Sigmoid colon (tissue), 6 donors: ENCODE measurements at regions not wholly inside any gene's neighbourhood (a gene's known extent, or its start where the extent isn't known, plus 50 kb on each side); places are given as distances from the start of the nearest gene placed in this dataset.

Source experiments
- DNase-seq: peaks from one replicate; pipeline ENCODE4 v3.0.0-alpha.2; 2019
- H3K27ac ChIP-seq, 4 donors: fragments of 200-600 bp; sonication (generic); one replicate each; pipeline ENCODE4 v1.5.1; 2016 to 2019; ENCODE audit warnings: mild to moderate bottlenecking in 1 of 4
- H3K27me3 ChIP-seq, 3 donors: fragments of 200-600 bp; sonication (generic); one replicate each; pipeline ENCODE4 v1.5.1; 2019; ENCODE audit warnings: mild to moderate bottlenecking in 1 of 3
- H3K36me3 ChIP-seq, 4 donors: fragments of 200-600 bp; sonication (generic); one replicate each; pipeline ENCODE4 v1.5.1; 2016 to 2019
- H3K4me1 ChIP-seq, 4 donors: fragments of 200-600 bp; sonication (generic); one replicate each; pipeline ENCODE4 v1.5.1; 2017 to 2019
- H3K4me3 ChIP-seq, 4 donors: fragments of 200-600 bp; sonication (generic); one replicate each; pipeline ENCODE4 v1.5.1; 2017 to 2019; ENCODE audit warnings: mild to moderate bottlenecking in 2 of 4, moderate library complexity in 1 of 4
- H3K9me3 ChIP-seq, 4 donors: fragments of 200-600 bp in 3 of 4; sonication (generic) in 3 of 4; one replicate each; pipeline versions ENCODE4 v1.5.1 to v1.6.1; 2013 to 2019
- CTCF ChIP-seq, 4 experiments: fragments of 450-650 bp in 3 of 4; fragments of 200-600 bp in 1 of 4; IDR thresholded peaks; one replicate each; pipeline ENCODE4 v1.5.1; 2016 to 2019; ENCODE audit warnings: antibody characterized with exemption in 4 of 4, mild to moderate bottlenecking in 3 of 4, moderate library complexity in 2 of 4
- EP300 ChIP-seq, 4 donors: sonication (generic); formaldehyde crosslinking; IDR thresholded peaks; one replicate each; pipeline ENCODE4 v1.6.1; 2017; ENCODE audit warnings: antibody characterized with exemption in 4 of 4
- POLR2A ChIP-seq, 2 donors: fragments of 450-650 bp; IDR thresholded peaks; one replicate each; pipeline ENCODE4 v1.6.1; 2016; ENCODE audit warnings: antibody characterized with exemption in 2 of 2, mild to moderate bottlenecking in 2 of 2, moderate library complexity in 2 of 2
- POLR2AphosphoS5 ChIP-seq, 4 donors: sonication (generic); formaldehyde crosslinking; IDR thresholded peaks; one replicate each; pipeline ENCODE4 v1.6.1; 2017; ENCODE audit warnings: antibody characterized with exemption in 4 of 4
- WGBS, 2 donors: extraction: QIAGEN DNeasy Blood & Tissue Kit; methylation state at CpG; one replicate each; pipeline ENCODE4 v1.1.7; 2013; 5-methylcytosine and 5-hydroxymethylcytosine counted together
- intact Hi-C: fragments of 100-400 bp; cut with DNase I; formaldehyde crosslinking; loops from one replicate; pipeline ENCODE4 v1.15.1; 2023
- donor health status: healthy with polysubstance abuse.
- donor health status: healthy.

GRCh38 chr13:50588491-50589130 is 254.9 kb downstream of the DLEU7 start:
- H3K27me3 ChIP-seq = no peaks in the 10 kb centered on the region
- intact Hi-C loops = no loop called here
- WGBS, 2 donors = 83 to 84% methylated on average over 6 of the region's 6 CpGs
- no peak overlapping the region for H3K4me3 ChIP-seq
- no peaks in the 10 kb centered on the region for H3K36me3 ChIP-seq
- no peak overlapping the region for H3K27ac ChIP-seq
- peaks cover 0 to 16% (median 11%) of the 10 kb centered on the region in 4 donors for H3K4me1 ChIP-seq
- H3K9me3 ChIP-seq = no peaks in the 10 kb centered on the region
- no peak for DNase-seq
- TF ChIP-seq POLR2AphosphoS5 (IDR thresholded peaks at IDR 0.05) = no peak
- no peak for TF ChIP-seq POLR2A (IDR thresholded peaks at IDR 0.05)
- no peak for TF ChIP-seq CTCF (IDR thresholded peaks at IDR 0.05)
- TF ChIP-seq EP300 (IDR thresholded peaks at IDR 0.05) = no peak

- TF ChIP-seq CTCF (IDR thresholded peaks at IDR 0.05) (no peak), POLR2AphosphoS5 (IDR thresholded peaks at IDR 0.05) (no peak)
- H3K9me3 ChIP-seq = no peaks in the 10 kb centered on the region
- no peak for DNase-seq
- H3K27ac ChIP-seq = peak overlapping the region in 1 of 4 donors; percentile 26
- intact Hi-C loops = no loop called here
- peaks cover 0 to 1% (median 0%) of the 10 kb centered on the region in 3 donors for H3K27me3 ChIP-seq
- no peaks in the 10 kb centered on the region for H3K36me3 ChIP-seq
- peaks cover 0 to 16% (median 11%) of the 10 kb centered on the region in 4 donors for H3K4me1 ChIP-seq
- no peak overlapping the region for H3K4me3 ChIP-seq
These were observed 254.4 kb downstream of the DLEU7 start for GRCh38 chr13:50589139-50589538.

GRCh38 chr13:50589651-50590054 is 253.8 kb downstream of the DLEU7 start:
- H3K27me3 ChIP-seq = peaks cover 0 to 5% (median 0%) of the 10 kb centered on the region in 3 donors
- H3K4me3 ChIP-seq = no peak overlapping the region
- no peak for DNase-seq
- H3K9me3 ChIP-seq = no peaks in the 10 kb centered on the region
- intact Hi-C loops = no loop called here
- peak overlapping the region in 1 of 4 donors; percentile 26 for H3K27ac ChIP-seq
- TF ChIP-seq POLR2AphosphoS5 (IDR thresholded peaks at IDR 0.05) (peak in 3 of 4 donors; percentile 40 to 57 (median 52)), POLR2A (IDR thresholded peaks at IDR 0.05) (no peak)
- H3K36me3 ChIP-seq = no peaks in the 10 kb centered on the region
- H3K4me1 ChIP-seq = peaks cover 0 to 16% (median 11%) of the 10 kb centered on the region in 4 donors
- WGBS, 2 donors = 74 to 77% methylated on average over 2 of the region's 2 CpGs

- H3K4me1 ChIP-seq = peaks cover 0 to 16% (median 11%) of the 10 kb centered on the region in 4 donors
- WGBS, 2 donors = 52 to 53% methylated on average over 2 of the region's 2 CpGs
These were observed 250.9 kb downstream of the DLEU7 start for GRCh38 chr13:50592412-50593155.

More at GRCh38 chr13:50592412-50593155, 250.9 kb downstream of the DLEU7 start:
- DNase-seq = no peak
- H3K27ac ChIP-seq = no peak overlapping the region
- no peaks in the 10 kb centered on the region for H3K9me3 ChIP-seq
- TF ChIP-seq POLR2A (IDR thresholded peaks at IDR 0.05) (no peak), EP300 (IDR thresholded peaks at IDR 0.05) (no peak), POLR2AphosphoS5 (IDR thresholded peaks at IDR 0.05) (no peak), CTCF (IDR thresholded peaks at IDR 0.05) (no peak)
- H3K36me3 ChIP-seq = no peaks in the 10 kb centered on the region
- peaks cover 0 to 6% (median 5%) of the 10 kb centered on the region in 3 donors for H3K27me3 ChIP-seq
- H3K4me3 ChIP-seq = no peak overlapping the region
- intact Hi-C loops = no loop called here
